ENCODE measurements at regions not wholly inside any gene's neighbourhood (a gene's known extent, or its start where the extent isn't known, plus 50 kb on each side); places are given as distances from the start of the nearest gene placed in this dataset.

DNA sequence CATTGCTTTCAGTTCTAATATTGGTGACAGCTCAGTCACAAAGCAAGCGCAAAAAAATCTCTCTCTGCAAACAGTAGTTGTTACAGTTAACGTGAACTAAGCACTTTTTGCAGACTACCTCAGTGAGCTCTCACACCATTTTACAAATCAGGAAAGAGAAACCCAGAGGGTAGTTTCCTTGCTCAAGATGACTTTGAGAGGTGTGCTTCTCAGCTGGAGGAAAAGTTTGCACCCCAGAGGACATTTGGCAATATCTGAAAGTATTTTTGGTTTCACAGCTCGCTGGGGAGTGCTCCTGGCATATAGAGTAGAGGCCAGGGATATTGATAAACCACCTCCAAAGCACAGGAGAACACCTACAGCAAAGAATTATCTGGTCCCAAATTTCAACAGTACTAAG, 741.1 kb upstream of the EEF2KMT start:
- no peak for FAIRE-seq
- TF ChIP-seq, protein P1, sequence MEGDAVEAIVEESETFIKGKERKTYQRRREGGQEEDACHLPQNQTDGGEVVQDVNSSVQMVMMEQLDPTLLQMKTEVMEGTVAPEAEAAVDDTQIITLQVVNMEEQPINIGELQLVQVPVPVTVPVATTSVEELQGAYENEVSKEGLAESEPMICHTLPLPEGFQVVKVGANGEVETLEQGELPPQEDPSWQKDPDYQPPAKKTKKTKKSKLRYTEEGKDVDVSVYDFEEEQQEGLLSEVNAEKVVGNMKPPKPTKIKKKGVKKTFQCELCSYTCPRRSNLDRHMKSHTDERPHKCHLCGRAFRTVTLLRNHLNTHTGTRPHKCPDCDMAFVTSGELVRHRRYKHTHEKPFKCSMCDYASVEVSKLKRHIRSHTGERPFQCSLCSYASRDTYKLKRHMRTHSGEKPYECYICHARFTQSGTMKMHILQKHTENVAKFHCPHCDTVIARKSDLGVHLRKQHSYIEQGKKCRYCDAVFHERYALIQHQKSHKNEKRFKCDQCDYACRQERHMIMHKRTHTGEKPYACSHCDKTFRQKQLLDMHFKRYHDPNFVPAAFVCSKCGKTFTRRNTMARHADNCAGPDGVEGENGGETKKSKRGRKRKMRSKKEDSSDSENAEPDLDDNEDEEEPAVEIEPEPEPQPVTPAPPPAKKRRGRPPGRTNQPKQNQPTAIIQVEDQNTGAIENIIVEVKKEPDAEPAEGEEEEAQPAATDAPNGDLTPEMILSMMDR (IDR thresholded peaks at IDR 0.05; ENCODE audit: borderline replicate concordance, extremely low read depth, insufficient read depth), result no peak
- DNase-seq, result no peak
- H3K4me1 ChIP-seq (ENCODE audit: control insufficient read depth in 2 of 3, insufficient read depth in 2 of 3, low read depth in 1 of 3, low read length in 3 of 3), result no peaks in the 10 kb centered on the region
- no peak overlapping the region for H3K9ac ChIP-seq (ENCODE audit: low read length in 3 of 3)
- no peak overlapping the region for H3K27ac ChIP-seq (ENCODE audit: low read depth in 2 of 2, low read length in 2 of 2)
- no peak overlapping the region for H3K4me3 ChIP-seq (ENCODE audit: low read length in 3 of 3)
- H3K9me3 ChIP-seq (ENCODE audit: control insufficient read depth in 2 of 3, insufficient read depth in 1 of 3, low read length in 3 of 3), result peaks cover 0 to 4% (median 0%) of the 10 kb centered on the region in 3 donors
- H3K27me3 ChIP-seq (ENCODE audit: control insufficient read depth, insufficient read depth, low read length), result no peaks in the 10 kb centered on the region
- intact Hi-C loops (cut with DNase I), result no loop called here
- no peaks in the 10 kb centered on the region for H3K36me3 ChIP-seq (ENCODE audit: control insufficient read depth in 2 of 3, insufficient read depth in 3 of 3, low read length in 3 of 3)

- TF ChIP-seq, protein P1 (IDR thresholded peaks at IDR 0.05; ENCODE audit: borderline replicate concordance, extremely low read depth, insufficient read depth), result no peak
- intact Hi-C loops (cut with DNase I), result no loop called here
- H3K4me1 ChIP-seq (ENCODE audit: control insufficient read depth in 2 of 3, insufficient read depth in 2 of 3, low read depth in 1 of 3, low read length in 3 of 3), result no peaks in the 10 kb centered on the region
- peaks cover 0 to 4% (median 0%) of the 10 kb centered on the region in 3 donors for H3K9me3 ChIP-seq (ENCODE audit: control insufficient read depth in 2 of 3, insufficient read depth in 1 of 3, low read length in 3 of 3)
- H3K4me3 ChIP-seq (ENCODE audit: low read length in 3 of 3), result no peak overlapping the region
- no peaks in the 10 kb centered on the region for H3K27me3 ChIP-seq (ENCODE audit: control insufficient read depth, insufficient read depth, low read length)
- no peak for DNase-seq
- H3K27ac ChIP-seq (ENCODE audit: low read depth in 2 of 2, low read length in 2 of 2), result no peak overlapping the region
- H3K36me3 ChIP-seq (ENCODE audit: control insufficient read depth in 2 of 3, insufficient read depth in 3 of 3, low read length in 3 of 3), result no peaks in the 10 kb centered on the region
- no peak overlapping the region for H3K9ac ChIP-seq (ENCODE audit: low read length in 3 of 3)
- FAIRE-seq, result no peak
These were observed 740.5 kb upstream of the EEF2KMT start for GRCh38 chr16:5838071-5838470.

- Histone ChIP-seq H3K4me1 (ENCODE audit: control insufficient read depth in 2 of 3, insufficient read depth in 2 of 3, low read depth in 1 of 3, low read length in 3 of 3) (no peaks in the 10 kb centered on the region), H3K27ac (ENCODE audit: low read depth in 2 of 2, low read length in 2 of 2) (no peak overlapping the region), H3K27me3 (ENCODE audit: control insufficient read depth, insufficient read depth, low read length) (no peaks in the 10 kb centered on the region), H3K4me3 (ENCODE audit: low read length in 3 of 3) (no peak overlapping the region), H3K9ac (ENCODE audit: low read length in 3 of 3) (no peak overlapping the region), H3K9me3 (ENCODE audit: control insufficient read depth in 2 of 3, insufficient read depth in 1 of 3, low read length in 3 of 3) (peaks cover 0 to 4% (median 0%) of the 10 kb centered on the region in 3 donors), H3K36me3 (ENCODE audit: control insufficient read depth in 2 of 3, insufficient read depth in 3 of 3, low read length in 3 of 3) (no peaks in the 10 kb centered on the region)
- DNase-seq (no peak), FAIRE-seq (no peak)
- intact Hi-C loops (cut with DNase I), result no loop called here
- TF ChIP-seq, protein P1 (IDR thresholded peaks at IDR 0.05; ENCODE audit: borderline replicate concordance, extremely low read depth, insufficient read depth), result no peak
These were observed 739.5 kb upstream of the EEF2KMT start for GRCh38 chr16:5837007-5837670.

- DNase-seq, result no peak
- peaks cover 0 to 4% (median 0%) of the 10 kb centered on the region in 3 donors for H3K9me3 ChIP-seq (ENCODE audit: control insufficient read depth in 2 of 3, insufficient read depth in 1 of 3, low read length in 3 of 3)
- H3K27ac ChIP-seq (ENCODE audit: low read depth in 2 of 2, low read length in 2 of 2), result no peak overlapping the region
- no peak overlapping the region for H3K9ac ChIP-seq (ENCODE audit: low read length in 3 of 3)
- TF ChIP-seq, protein P1 (IDR thresholded peaks at IDR 0.05; ENCODE audit: borderline replicate concordance, extremely low read depth, insufficient read depth), result no peak
- H3K4me1 ChIP-seq (ENCODE audit: control insufficient read depth in 2 of 3, insufficient read depth in 2 of 3, low read depth in 1 of 3, low read length in 3 of 3), result no peaks in the 10 kb centered on the region
- H3K36me3 ChIP-seq (ENCODE audit: control insufficient read depth in 2 of 3, insufficient read depth in 3 of 3, low read length in 3 of 3), result no peaks in the 10 kb centered on the region
- H3K4me3 ChIP-seq (ENCODE audit: low read length in 3 of 3), result no peak overlapping the region
- H3K27me3 ChIP-seq (ENCODE audit: control insufficient read depth, insufficient read depth, low read length), result no peaks in the 10 kb centered on the region
- intact Hi-C loops (cut with DNase I), result no loop called here
- FAIRE-seq, result no peak
These were observed 738.3 kb upstream of the EEF2KMT start for GRCh38 chr16:5835876-5836275.
